HCT116 (cell line): ENCODE measurements at regions not wholly inside any gene's neighbourhood (a gene's known extent, or its start where the extent isn't known, plus 50 kb on each side); places are given as distances from the start of the nearest gene placed in this dataset.

ENCODE experiments used
- ATAC-seq: fragments of 200-7000 bp; cut with Tn5 transposase; 2 replicates; pipeline ENCODE4 v1.9.1; 2020; ENCODE audit warnings: mild to moderate bottlenecking, moderate library complexity
- BruUV-seq: library from RNA; stranded (reverse); fragments of 400-500 nt; replicated peaks from 2 replicates; lab custom pipeline; 2021; lab: Mats Ljungman, UMichigan
- CTCF ChIA-PET: fragments of 300-600 bp; sonication (Branson Sonifier 250); formaldehyde crosslinking; loops from one replicate; lab custom pipeline; 2021; ENCODE audit warnings: antibody characterized with exemption; lab: Charles Lee
- POLR2A ChIA-PET: fragments of 300-600, 350-600 bp; sonication (Branson Sonifier 250); formaldehyde crosslinking; loops from one replicate; lab custom pipeline; 2021; ENCODE audit warnings: antibody characterized with exemption; lab: Charles Lee
- RAD21 ChIA-PET, 2 experiments: fragments of 300-600 bp; sonication (Branson Sonifier 250); formaldehyde crosslinking; loops; one replicate each; lab custom pipeline; 2023; ENCODE audit warnings: low total read pairs in 2 of 2; ENCODE audit not compliant: uncharacterized antibody in 2 of 2, unreplicated experiment in 2 of 2, low non-redundant PET in 1 of 2; lab: Charles Lee
- DNase-seq: peaks from one replicate; pipeline ENCODE4 v3.0.0-alpha.2; 2010; ENCODE audit warnings: low read depth, low spot score
- H2AFZ ChIP-seq: fragments of 200-600 bp; shearing (Covaris generic), sonication (generic); 2 replicates; pipeline ENCODE4 v1.6.1; 2017; ENCODE audit warnings: low read depth, mixed run types, mixed read lengths, antibody characterized with exemption, low read length; ENCODE audit not compliant: poor library complexity, severe bottlenecking
- H3K27ac ChIP-seq: 2 replicates; pipeline ENCODE4 v1.5.1; 2012; ENCODE audit warnings: low read depth, low read length
- H3K27me3 ChIP-seq: fragments of 200-600 bp; sonication (generic); 2 replicates; pipeline ENCODE4 v1.6.1; 2016; ENCODE audit warnings: mixed run types, low read length, mixed read lengths; ENCODE audit not compliant: insufficient read depth
- H3K36me3 ChIP-seq, 2 experiments: fragments of 200-500 bp in 1 of 2; fragments of 200-600 bp in 1 of 2; sonication (Bioruptor generic) in 1 of 2; sonication (generic) in 1 of 2; 2 replicates each; pipeline versions ENCODE4 v1.5.1 to v1.6.1; 2014 to 2016; ENCODE audit warnings: low read length in 2 of 2, inconsistent platforms in 1 of 2, mixed read lengths in 1 of 2, mixed run types in 1 of 2; ENCODE audit not compliant: insufficient read depth in 2 of 2, control insufficient read depth in 1 of 2
- H3K4me1 ChIP-seq, 2 experiments: fragments of 200-600 bp in 1 of 2; sonication (generic) in 1 of 2; 2 replicates each; pipeline versions ENCODE4 v1.5.1 to v1.6.1; 2012 to 2017; ENCODE audit warnings: low read length in 2 of 2, inconsistent platforms in 1 of 2, mild to moderate bottlenecking in 1 of 2, mixed read lengths in 1 of 2, mixed run types in 1 of 2, moderate library complexity in 1 of 2; ENCODE audit not compliant: insufficient read depth in 2 of 2, control insufficient read depth in 1 of 2
- H3K4me2 ChIP-seq: fragments of 200-600 bp; sonication (generic); 2 replicates; pipeline ENCODE4 v1.6.1; 2017; ENCODE audit warnings: mixed run types, low read length, mixed read lengths
- H3K4me3 ChIP-seq, 2 experiments: fragments of 200-600 bp in 1 of 2; sonication (generic) in 1 of 2; replicated peaks in 1 of 2; 2 replicates each; pipeline ENCODE4 v1.5.1; 2011 to 2016; ENCODE audit warnings: low read length in 2 of 2, control low read depth in 1 of 2, low read depth in 1 of 2, mild to moderate bottlenecking in 1 of 2, mixed read lengths in 1 of 2, mixed run types in 1 of 2
- H3K79me2 ChIP-seq: fragments of 200-600 bp; sonication (generic); 2 replicates; pipeline ENCODE4 v1.6.1; 2017; ENCODE audit warnings: mild to moderate bottlenecking, mixed run types, low read length, moderate library complexity, mixed read lengths; ENCODE audit not compliant: insufficient read depth
- H3K9ac ChIP-seq: fragments of 200-600 bp; sonication (generic); 2 replicates; pipeline ENCODE4 v1.6.1; 2016; ENCODE audit warnings: low read length, mixed read lengths
- H3K9me2 ChIP-seq: fragments of 200-600 bp; sonication (generic), shearing (Covaris generic); 2 replicates; pipeline ENCODE4 v1.6.1; 2017; ENCODE audit warnings: mixed run types, mild to moderate bottlenecking, moderate library complexity; ENCODE audit not compliant: insufficient read depth
- H3K9me3 ChIP-seq, 2 experiments: fragments of 200-500 bp in 1 of 2; fragments of 200-600 bp in 1 of 2; sonication (Bioruptor generic) in 1 of 2; sonication (generic) in 1 of 2; 2 replicates each; pipeline ENCODE4 v1.6.1; 2014 to 2017; ENCODE audit warnings: low read length in 2 of 2, mixed read lengths in 2 of 2, inconsistent platforms in 1 of 2, low read depth in 1 of 2, mild to moderate bottlenecking in 1 of 2, mixed run types in 1 of 2, moderate library complexity in 1 of 2; ENCODE audit not compliant: control insufficient read depth in 1 of 2, insufficient read depth in 1 of 2
- H4K20me1 ChIP-seq: fragments of 200-600 bp; sonication (generic), shearing (Covaris generic); 2 replicates; pipeline ENCODE4 v1.6.1; 2017; ENCODE audit warnings: mixed run types, mild to moderate bottlenecking, moderate library complexity; ENCODE audit not compliant: insufficient read depth
- ATF3 ChIP-seq: IDR thresholded peaks from 2 replicates; pipeline ENCODE4 v1.6.1; 2012
- CBX3 ChIP-seq: IDR thresholded peaks from 2 replicates; pipeline ENCODE4 v1.6.1; 2012; ENCODE audit warnings: low read depth
- EGR1 ChIP-seq: IDR thresholded peaks from 2 replicates; pipeline ENCODE4 v1.6.1; 2012; ENCODE audit warnings: low read depth
- ELF1 ChIP-seq: IDR thresholded peaks from 2 replicates; pipeline ENCODE4 v1.6.1; 2012; ENCODE audit warnings: low read depth, borderline replicate concordance
- EZH2phosphoT487 ChIP-seq: fragments of 200-600 bp; IDR thresholded peaks from 2 replicates; pipeline ENCODE4 v1.6.1; 2018; ENCODE audit warnings: antibody characterized with exemption, borderline replicate concordance
- JUND ChIP-seq: IDR thresholded peaks from 2 replicates; pipeline ENCODE4 v1.6.1; 2012
- POLR2A ChIP-seq: IDR thresholded peaks from 2 replicates; pipeline ENCODE4 v1.7.0; 2011; ENCODE audit warnings: borderline replicate concordance; ENCODE audit not compliant: insufficient read depth, insufficient read length; ENCODE audit errors: extremely low read depth
- POLR2AphosphoS5 ChIP-seq: IDR thresholded peaks from 2 replicates; pipeline ENCODE4 v1.6.1; 2011; ENCODE audit warnings: mild to moderate bottlenecking, low read depth, low read length, moderate library complexity
- RAD21 ChIP-seq: IDR thresholded peaks from 2 replicates; pipeline ENCODE4 v1.6.1; 2012; ENCODE audit warnings: low read depth, mild to moderate bottlenecking
- REST ChIP-seq: IDR thresholded peaks from 2 replicates; pipeline ENCODE4 v1.6.1; 2012; ENCODE audit warnings: low read depth
- SIN3A ChIP-seq: IDR thresholded peaks from 2 replicates; pipeline ENCODE4 v1.6.1; 2012; ENCODE audit warnings: low read depth
- SP1 ChIP-seq: IDR thresholded peaks from 2 replicates; pipeline ENCODE4 v1.6.1; 2012; ENCODE audit warnings: low read depth
- TCF7L2 ChIP-seq: IDR thresholded peaks from 2 replicates; pipeline ENCODE4 v1.7.0; 2011; ENCODE audit warnings: borderline replicate concordance, inconsistent platforms; ENCODE audit not compliant: insufficient read depth, insufficient read length; ENCODE audit errors: extremely low read depth
- ZBTB33 ChIP-seq: IDR thresholded peaks from 2 replicates; pipeline ENCODE4 v1.6.1; 2011; ENCODE audit warnings: mild to moderate bottlenecking, low read length, moderate library complexity; ENCODE audit not compliant: insufficient replicate concordance; ENCODE audit errors: extremely low read depth
- ZNF274 ChIP-seq: fragments of 200-500 bp; sonication (Bioruptor generic); IDR thresholded peaks from 2 replicates; pipeline ENCODE4 v1.6.1; 2014; ENCODE audit warnings: mild to moderate bottlenecking, low read depth, low read length, inconsistent platforms
- intact Hi-C: fragments of 100-400 bp; cut with micrococcal nuclease; formaldehyde crosslinking; loops from 2 replicates; pipeline ENCODE4 v1.10.0; 2022
- TF ChIP-seq, protein P1 (sequence below): IDR thresholded peaks from 2 replicates; pipeline ENCODE4 v1.6.1; 2012

- no peak for TF ChIP-seq POLR2AphosphoS5
- no peak for TF ChIP-seq EGR1
- TF ChIP-seq ZNF274: no peak
- TF ChIP-seq TCF7L2: no peak
- TF ChIP-seq POLR2A: no peak
- TF ChIP-seq CBX3: no peak
- no peak for TF ChIP-seq ATF3
- no peak for TF ChIP-seq REST
- no peak for TF ChIP-seq SIN3A
- TF ChIP-seq, protein P1, sequence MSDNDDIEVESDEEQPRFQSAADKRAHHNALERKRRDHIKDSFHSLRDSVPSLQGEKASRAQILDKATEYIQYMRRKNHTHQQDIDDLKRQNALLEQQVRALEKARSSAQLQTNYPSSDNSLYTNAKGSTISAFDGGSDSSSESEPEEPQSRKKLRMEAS: no peak
- TF ChIP-seq ZBTB33: no peak
- no peak for TF ChIP-seq ELF1
- TF ChIP-seq JUND: no peak
- TF ChIP-seq SP1: no peak
- TF ChIP-seq RAD21: no peak
- TF ChIP-seq EZH2phosphoT487: no peak
- TF ChIP-seq, all 23 proteins: peak for 0
- H3K4me1 ChIP-seq: no peaks in the 10 kb centered on the region
- H3K79me2 ChIP-seq: no peaks in the 10 kb centered on the region
- ChIA-PET POLR2A (no interaction called here), CTCF (no interaction called here), RAD21 (no interaction called here)
- no peaks in the 10 kb centered on the region for H3K9me3 ChIP-seq
- no peak overlapping the region for H3K4me2 ChIP-seq
- no peak overlapping the region for H3K4me3 ChIP-seq
- peaks cover 51% of the 10 kb centered on the region for H3K27me3 ChIP-seq
- no peaks in the 10 kb centered on the region for H3K36me3 ChIP-seq
- no peak for DNase-seq
- no peak overlapping the region for H3K9ac ChIP-seq
- no TSS peak for BruUV-seq
- no peak overlapping the region for H3K27ac ChIP-seq
- no peaks in the 10 kb centered on the region for H4K20me1 ChIP-seq
- intact Hi-C loops: no loop called here
- ATAC-seq: no peak
- no peak overlapping the region for H2AFZ ChIP-seq
- H3K9me2 ChIP-seq: no peaks in the 10 kb centered on the region
These were observed 212.5 kb downstream of the DEPDC1B start for GRCh38 chr5:60487476-60487875.
